ENCODE measurements at regions not wholly inside any gene's neighbourhood (a gene's known extent, or its start where the extent isn't known, plus 50 kb on each side); places are given as distances from the start of the nearest gene placed in this dataset.
"Not testable (repeated sequence)": the region's sequence is repeated elsewhere in the genome, so short reads cannot be mapped to it uniquely, and the experiment has no call there.

DNA sequence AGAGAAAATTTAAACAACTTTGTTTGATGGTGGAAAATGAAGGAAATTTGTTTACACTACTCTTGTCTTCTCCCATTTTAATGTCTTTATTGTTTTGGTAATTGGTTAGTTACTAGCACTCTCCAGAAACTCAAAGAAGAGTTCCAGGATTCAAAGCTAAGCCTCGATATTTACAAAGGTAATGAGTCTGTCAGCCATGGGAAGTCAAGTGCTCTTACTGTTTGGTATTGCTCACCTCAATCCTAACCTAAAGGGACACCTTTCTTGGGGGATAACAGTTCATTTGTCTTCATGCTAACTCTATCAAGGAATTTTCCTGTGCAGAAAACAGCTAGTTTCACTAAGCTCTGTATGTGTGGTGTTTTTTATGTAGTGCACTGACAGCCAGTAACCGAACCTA is 222.9 kb upstream of the LMO3 start:
- Mint-ChIP-seq H3K36me3 (ENCODE audit: low read depth) (no peaks in the 10 kb centered on the region), H3K4me3 (no peak overlapping the region), H3K27ac (no peak overlapping the region), H3K4me1 (ENCODE audit: low read depth) (no peaks in the 10 kb centered on the region), H3K27me3 (ENCODE audit: low read depth) (no peaks in the 10 kb centered on the region), H3K9me3 (peaks cover 3% of the 10 kb centered on the region)
- intact Hi-C loops (cut with micrococcal nuclease): no loop called here
- DNase-seq: no peak
- CTCF ChIA-PET: no interaction called here

DNA sequence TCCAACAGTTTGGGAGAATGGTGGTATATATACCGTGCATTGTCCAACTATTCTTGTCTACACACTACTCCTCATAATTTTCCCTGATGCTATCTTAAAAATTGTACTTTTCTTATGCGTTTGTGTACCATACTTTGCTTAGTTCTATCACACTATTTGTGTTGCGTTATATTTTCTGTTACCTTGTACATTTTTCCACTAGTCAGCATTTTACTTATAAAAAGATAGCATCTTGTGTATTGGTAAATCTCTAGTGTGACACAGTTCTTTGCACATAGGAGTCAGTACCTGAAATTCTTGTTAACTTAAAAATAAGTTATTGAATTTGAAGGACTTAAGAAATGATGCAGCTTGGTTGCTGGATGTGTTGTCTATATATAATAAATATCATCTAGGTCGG is 201.8 kb upstream of the LMO3 start:
- intact Hi-C loops (cut with micrococcal nuclease): no loop called here
- CTCF ChIA-PET: no interaction called here
- no peak overlapping the region for H3K4me3 Mint-ChIP-seq
- no peaks in the 10 kb centered on the region for H3K36me3 Mint-ChIP-seq (ENCODE audit: low read depth)
- DNase-seq: no peak
- H3K9me3 Mint-ChIP-seq: peaks cover 11% of the 10 kb centered on the region
- H3K27ac Mint-ChIP-seq: no peak overlapping the region
- H3K27me3 Mint-ChIP-seq (ENCODE audit: low read depth): no peaks in the 10 kb centered on the region
- no peaks in the 10 kb centered on the region for H3K4me1 Mint-ChIP-seq (ENCODE audit: low read depth)

DNA sequence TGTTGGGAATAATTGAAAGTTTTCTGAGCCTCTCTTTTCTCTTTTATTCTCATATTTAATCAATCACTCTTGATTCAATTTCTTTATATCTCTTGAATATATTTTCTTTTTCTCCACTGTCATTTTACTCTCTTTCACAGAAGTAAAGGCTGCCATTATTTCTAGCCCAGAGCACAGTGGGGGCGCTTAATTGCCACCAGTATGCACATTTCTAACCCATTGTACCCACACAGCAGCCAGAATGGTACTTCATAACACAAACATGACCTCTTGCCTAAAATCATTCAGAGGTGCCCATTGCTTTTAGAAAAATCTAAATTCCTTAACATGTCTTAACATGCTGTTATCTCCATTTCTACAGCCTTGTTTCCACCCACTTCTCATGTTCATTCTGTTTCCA is 190.2 kb upstream of the LMO3 start:
- intact Hi-C loops (cut with micrococcal nuclease): no loop called here
- Mint-ChIP-seq H3K27ac (no peak overlapping the region), H3K36me3 (ENCODE audit: low read depth) (no peaks in the 10 kb centered on the region), H3K4me3 (no peak overlapping the region), H3K9me3 (peaks cover 3% of the 10 kb centered on the region), H3K4me1 (ENCODE audit: low read depth) (no peaks in the 10 kb centered on the region), H3K27me3 (ENCODE audit: low read depth) (no peaks in the 10 kb centered on the region)
- DNase-seq: no peak
- CTCF ChIA-PET: no interaction called here

DNA sequence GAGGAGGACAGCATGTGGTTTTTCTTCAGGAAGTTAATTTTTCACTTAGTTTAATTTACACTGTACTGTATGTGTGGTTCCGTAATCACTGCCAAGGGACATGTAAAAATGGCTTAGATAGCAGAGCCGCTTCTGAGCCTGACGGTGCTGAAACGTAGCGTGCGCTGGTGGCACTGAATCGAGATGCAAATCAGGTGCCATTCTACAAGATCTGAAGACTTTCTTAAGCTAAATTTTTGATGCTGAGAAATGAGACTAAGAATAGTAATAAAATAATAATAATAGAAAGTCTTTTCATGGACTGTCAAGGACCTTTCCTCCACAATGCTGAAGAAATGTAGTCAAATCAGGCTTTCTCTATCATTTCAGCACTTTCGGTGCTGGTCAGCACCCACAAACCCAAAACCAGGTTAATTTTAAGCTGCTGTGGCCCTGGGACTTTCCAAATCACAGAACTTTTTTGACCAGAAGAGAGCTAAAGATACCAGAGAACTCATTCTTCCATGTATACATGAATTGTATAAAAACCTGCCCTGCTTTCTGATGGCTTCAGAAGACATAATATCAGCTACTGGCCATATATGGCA is 183.3 kb upstream of the LMO3 start:
- CTCF ChIA-PET: no interaction called here
- DNase-seq: no peak
- H3K4me1 Mint-ChIP-seq (ENCODE audit: low read depth): no peaks in the 10 kb centered on the region
- H3K36me3 Mint-ChIP-seq (ENCODE audit: low read depth): no peaks in the 10 kb centered on the region
- H3K4me3 Mint-ChIP-seq: no peak overlapping the region
- H3K9me3 Mint-ChIP-seq: no peaks in the 10 kb centered on the region
- no peak overlapping the region for H3K27ac Mint-ChIP-seq
- intact Hi-C loops (cut with micrococcal nuclease): no loop called here
- no peaks in the 10 kb centered on the region for H3K27me3 Mint-ChIP-seq (ENCODE audit: low read depth)

DNA sequence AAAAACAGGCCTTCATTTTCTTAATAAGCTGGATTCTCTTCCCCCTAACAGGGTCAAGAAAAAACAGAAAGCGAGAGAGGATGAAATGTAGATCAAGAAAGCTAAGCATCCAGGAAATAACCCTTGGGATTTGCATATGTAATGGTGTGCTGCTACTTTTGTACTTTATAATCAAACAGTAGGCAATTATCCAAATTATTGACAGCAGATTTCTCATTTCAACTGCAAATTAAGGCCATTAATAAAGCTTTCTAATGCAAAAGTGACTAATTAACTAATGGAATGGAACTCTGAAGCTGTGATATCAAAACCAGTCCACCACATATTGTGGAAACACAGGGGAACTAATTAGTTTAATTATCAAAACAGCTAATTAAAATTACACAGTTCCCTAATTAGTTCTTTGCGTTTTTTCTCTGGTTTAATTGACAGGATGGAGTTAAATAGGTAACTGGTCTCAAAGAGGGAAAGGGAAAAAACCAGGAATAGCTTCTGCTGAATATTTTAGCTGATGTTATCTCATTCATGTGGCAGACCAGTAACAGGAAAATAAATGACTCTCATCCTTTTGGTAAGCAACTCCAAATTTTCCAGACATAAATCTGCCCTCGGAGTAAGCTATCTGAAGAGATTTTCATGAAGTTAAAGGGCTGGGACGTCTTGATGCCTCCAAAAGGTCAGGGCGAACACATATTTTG is 182.7 kb upstream of the LMO3 start:
- H3K4me1 Mint-ChIP-seq (ENCODE audit: low read depth): no peaks in the 10 kb centered on the region
- H3K36me3 Mint-ChIP-seq (ENCODE audit: low read depth): no peaks in the 10 kb centered on the region
- CTCF ChIA-PET: no interaction called here
- intact Hi-C loops (cut with micrococcal nuclease): no loop called here
- H3K27me3 Mint-ChIP-seq (ENCODE audit: low read depth): no peaks in the 10 kb centered on the region
- no peak for DNase-seq
- H3K9me3 Mint-ChIP-seq: no peaks in the 10 kb centered on the region
- no peak overlapping the region for H3K27ac Mint-ChIP-seq
- H3K4me3 Mint-ChIP-seq: no peak overlapping the region

DNA sequence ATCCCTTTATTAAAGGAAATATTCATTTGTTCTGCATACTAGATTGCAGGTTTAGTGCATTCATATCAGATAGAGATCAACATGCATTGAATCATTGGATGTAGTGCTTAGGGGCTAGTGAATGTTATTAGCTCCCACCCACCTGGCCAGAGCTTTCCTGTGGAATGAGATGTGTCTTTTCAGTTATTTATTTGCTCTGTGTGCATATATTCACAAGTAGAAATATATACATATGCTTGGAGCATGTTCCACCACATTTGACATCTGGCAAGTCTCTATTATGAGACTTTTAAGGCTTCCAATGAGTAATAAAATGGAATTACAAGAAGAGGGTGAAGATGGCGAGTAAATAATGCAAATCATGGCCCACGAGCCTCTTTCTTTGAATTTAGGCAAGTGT is 180.0 kb upstream of the LMO3 start:
- CTCF ChIA-PET: no interaction called here
- intact Hi-C loops (cut with micrococcal nuclease): no loop called here
- H3K36me3 Mint-ChIP-seq (ENCODE audit: low read depth): no peaks in the 10 kb centered on the region
- no peak overlapping the region for H3K4me3 Mint-ChIP-seq
- peaks cover 2% of the 10 kb centered on the region for H3K9me3 Mint-ChIP-seq
- H3K4me1 Mint-ChIP-seq (ENCODE audit: low read depth): no peaks in the 10 kb centered on the region
- no peaks in the 10 kb centered on the region for H3K27me3 Mint-ChIP-seq (ENCODE audit: low read depth)
- no peak overlapping the region for H3K27ac Mint-ChIP-seq
- no peak for DNase-seq

DNA sequence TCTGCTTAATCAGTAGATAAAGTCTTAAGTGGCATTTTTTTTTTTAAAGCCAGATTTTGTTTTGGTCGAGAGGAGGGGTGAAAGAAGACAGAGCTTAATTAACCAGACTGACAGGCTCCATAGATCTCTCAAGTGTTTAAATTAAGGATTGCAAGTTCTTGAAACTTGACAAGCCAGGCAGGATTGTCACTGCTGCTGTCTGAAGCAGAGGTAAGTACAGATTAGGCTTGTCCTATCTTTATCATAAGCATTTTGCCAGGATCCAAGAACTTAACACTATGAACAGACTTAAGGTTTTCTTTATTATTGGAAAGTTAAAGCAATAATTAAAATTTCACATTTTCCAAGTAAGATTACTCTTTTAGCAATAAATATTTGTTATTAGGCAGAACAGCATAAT is 179.6 kb upstream of the LMO3 start:
- H3K27me3 Mint-ChIP-seq (ENCODE audit: low read depth): no peaks in the 10 kb centered on the region
- CTCF ChIA-PET: no interaction called here
- no peak overlapping the region for H3K4me3 Mint-ChIP-seq
- peaks cover 2% of the 10 kb centered on the region for H3K9me3 Mint-ChIP-seq
- no peak overlapping the region for H3K27ac Mint-ChIP-seq
- H3K36me3 Mint-ChIP-seq (ENCODE audit: low read depth): no peaks in the 10 kb centered on the region
- no peak for DNase-seq
- H3K4me1 Mint-ChIP-seq (ENCODE audit: low read depth): no peaks in the 10 kb centered on the region
- intact Hi-C loops (cut with micrococcal nuclease): no loop called here

DNA sequence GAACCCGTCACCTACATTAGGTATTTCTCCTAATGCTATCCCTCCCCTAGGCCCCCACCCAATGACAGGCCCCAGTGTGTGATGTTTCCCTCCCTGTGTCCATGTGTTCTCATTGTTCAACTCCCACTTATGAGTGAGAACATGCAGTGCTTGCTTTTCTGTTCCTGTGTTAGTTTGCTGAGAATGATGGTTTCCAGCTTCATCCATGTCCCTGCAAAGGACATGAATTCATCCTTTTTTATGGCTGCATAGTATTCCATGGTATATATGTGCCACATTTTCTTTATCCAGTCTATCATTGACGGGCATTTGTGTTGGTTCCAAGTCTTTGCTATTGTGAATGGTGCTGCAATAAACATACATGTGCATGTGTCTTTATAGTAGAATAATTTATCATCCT is 163.2 kb upstream of the LMO3 start:
- H3K27me3 Mint-ChIP-seq (ENCODE audit: low read depth); H3K27ac Mint-ChIP-seq; DNase-seq; H3K4me3 Mint-ChIP-seq; H3K36me3 Mint-ChIP-seq (ENCODE audit: low read depth); H3K4me1 Mint-ChIP-seq (ENCODE audit: low read depth); CTCF ChIA-PET; intact Hi-C loops (cut with micrococcal nuclease): not testable (repeated sequence)
- peaks cover 38% of the 10 kb centered on the region for H3K9me3 Mint-ChIP-seq

DNA sequence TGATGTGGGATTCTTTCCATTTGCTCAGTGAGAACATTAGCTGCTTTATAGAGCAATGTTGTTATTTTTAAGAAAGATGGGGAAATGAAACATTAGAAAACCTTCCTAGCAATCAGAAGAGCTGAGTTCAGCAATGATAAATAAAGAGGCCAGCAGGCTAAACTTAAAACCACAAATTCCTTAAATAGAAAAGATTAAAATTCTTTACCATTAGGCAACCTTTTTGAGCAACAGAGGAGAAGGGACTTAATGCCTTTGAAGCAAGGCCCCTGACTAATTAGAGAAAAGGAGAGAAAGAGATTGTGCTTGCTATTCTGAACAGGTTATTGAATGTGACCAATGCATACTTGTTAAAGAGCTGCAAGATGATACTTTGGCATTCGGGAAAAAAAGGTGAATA is 160.8 kb upstream of the LMO3 start:
- no peaks in the 10 kb centered on the region for H3K36me3 Mint-ChIP-seq (ENCODE audit: low read depth)
- no peaks in the 10 kb centered on the region for H3K4me1 Mint-ChIP-seq (ENCODE audit: low read depth)
- no peak overlapping the region for H3K4me3 Mint-ChIP-seq
- H3K9me3 Mint-ChIP-seq: peaks cover 30% of the 10 kb centered on the region
- intact Hi-C loops (cut with micrococcal nuclease): no loop called here
- no peaks in the 10 kb centered on the region for H3K27me3 Mint-ChIP-seq (ENCODE audit: low read depth)
- H3K27ac Mint-ChIP-seq: no peak overlapping the region
- CTCF ChIA-PET: no interaction called here
- DNase-seq: no peak

DNA sequence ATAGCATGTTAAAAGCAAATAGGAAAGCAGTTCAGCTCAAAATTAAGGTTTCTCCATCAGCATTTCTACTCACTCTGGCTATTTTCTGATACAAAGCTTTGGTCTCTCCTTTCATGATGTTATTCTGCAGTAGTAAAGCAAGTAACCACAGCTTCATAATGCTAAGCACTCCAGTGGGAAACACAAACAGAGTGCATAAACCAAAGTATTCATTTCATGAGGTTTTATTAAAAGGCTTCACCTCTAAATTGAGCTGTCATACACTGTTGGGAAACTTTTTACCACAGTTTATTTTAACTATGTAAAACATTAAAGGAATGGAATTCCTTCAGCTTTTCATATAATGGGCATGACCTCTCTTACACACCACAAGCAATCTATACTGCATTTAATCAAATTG is 157.9 kb upstream of the LMO3 start:
- Mint-ChIP-seq H3K4me1 (ENCODE audit: low read depth) (no peaks in the 10 kb centered on the region), H3K36me3 (ENCODE audit: low read depth) (no peaks in the 10 kb centered on the region), H3K27me3 (ENCODE audit: low read depth) (no peaks in the 10 kb centered on the region), H3K9me3 (peaks cover 11% of the 10 kb centered on the region), H3K27ac (no peak overlapping the region), H3K4me3 (no peak overlapping the region)
- DNase-seq: no peak
- CTCF ChIA-PET: interaction anchor here (0.5 kb wide), 1 partner anchor 325 kb away, joined by 3 read pairs; no protein-coding TSS in a partner anchor
- intact Hi-C loops (cut with micrococcal nuclease): no loop called here

DNA sequence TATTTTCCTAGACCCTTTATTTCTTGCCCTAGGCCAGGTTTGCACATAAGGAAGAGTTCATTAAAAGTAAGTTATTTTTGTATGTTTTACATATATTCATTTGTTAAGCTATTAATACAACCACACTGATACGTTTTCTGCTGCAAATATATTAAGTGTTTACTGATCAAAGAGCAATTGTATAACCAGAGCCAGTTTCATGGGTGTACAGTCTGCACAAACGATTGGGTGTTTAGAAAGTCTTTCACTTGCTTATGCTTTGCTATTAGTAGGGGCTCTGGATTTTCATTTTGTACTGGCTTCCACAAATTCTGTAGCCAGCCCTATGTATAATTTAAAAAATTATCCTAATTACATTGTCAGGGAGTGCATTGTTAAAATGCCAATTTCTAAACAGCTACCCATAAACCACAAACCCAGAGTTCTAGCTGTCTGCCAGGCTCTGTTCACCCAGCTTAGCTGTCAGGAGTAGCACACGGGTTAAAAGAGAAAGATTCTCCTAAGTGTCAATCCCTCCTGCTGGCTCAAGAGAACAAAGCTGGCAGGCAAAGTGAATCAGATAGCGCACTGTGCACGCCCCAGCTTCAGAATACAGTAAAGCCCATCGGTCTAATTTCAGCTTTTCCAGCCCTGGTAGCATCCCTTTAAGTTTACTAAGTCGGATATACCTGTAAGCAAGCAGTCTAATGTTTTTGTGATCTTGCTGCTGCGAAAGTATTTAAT is 151.0 kb upstream of the LMO3 start:
- Mint-ChIP-seq H3K9me3 (peaks cover 2% of the 10 kb centered on the region), H3K27me3 (ENCODE audit: low read depth) (no peaks in the 10 kb centered on the region), H3K27ac (no peak overlapping the region), H3K4me1 (ENCODE audit: low read depth) (no peaks in the 10 kb centered on the region), H3K4me3 (no peak overlapping the region), H3K36me3 (ENCODE audit: low read depth) (no peaks in the 10 kb centered on the region)
- intact Hi-C loops (cut with micrococcal nuclease): no loop called here
- CTCF ChIA-PET: interaction anchor here (0.9 kb wide), 1 partner anchor 633 kb away, joined by 4 read pairs; no protein-coding TSS in a partner anchor
- DNase-seq: no peak

DNA sequence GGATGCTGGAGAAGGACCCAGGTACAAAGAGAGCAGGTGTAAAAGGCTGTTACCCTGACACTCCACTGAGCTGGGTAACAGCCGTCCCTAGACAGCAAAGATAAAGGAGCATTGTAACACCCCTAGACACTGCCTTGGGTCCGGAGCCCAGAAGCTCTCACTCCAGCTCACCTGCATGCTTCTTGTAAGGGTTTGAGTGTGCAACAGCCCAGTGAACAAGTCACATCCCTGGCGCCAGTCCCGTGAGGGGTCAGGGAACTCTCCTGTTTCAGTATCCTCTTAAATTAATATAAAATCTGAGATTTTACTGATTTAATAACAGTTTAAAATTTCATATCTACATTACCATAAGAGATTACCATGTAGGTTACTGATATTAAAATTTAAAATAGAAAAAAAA is 124.8 kb upstream of the LMO3 start:
- no peaks in the 10 kb centered on the region for H3K27me3 Mint-ChIP-seq (ENCODE audit: low read depth)
- no peak overlapping the region for H3K4me3 Mint-ChIP-seq
- no peaks in the 10 kb centered on the region for H3K36me3 Mint-ChIP-seq (ENCODE audit: low read depth)
- DNase-seq: no peak
- H3K4me1 Mint-ChIP-seq (ENCODE audit: low read depth): no peaks in the 10 kb centered on the region
- H3K27ac Mint-ChIP-seq: no peak overlapping the region
- intact Hi-C loops (cut with micrococcal nuclease): no loop called here
- H3K9me3 Mint-ChIP-seq: peaks cover 2% of the 10 kb centered on the region
- CTCF ChIA-PET: no interaction called here

DNA sequence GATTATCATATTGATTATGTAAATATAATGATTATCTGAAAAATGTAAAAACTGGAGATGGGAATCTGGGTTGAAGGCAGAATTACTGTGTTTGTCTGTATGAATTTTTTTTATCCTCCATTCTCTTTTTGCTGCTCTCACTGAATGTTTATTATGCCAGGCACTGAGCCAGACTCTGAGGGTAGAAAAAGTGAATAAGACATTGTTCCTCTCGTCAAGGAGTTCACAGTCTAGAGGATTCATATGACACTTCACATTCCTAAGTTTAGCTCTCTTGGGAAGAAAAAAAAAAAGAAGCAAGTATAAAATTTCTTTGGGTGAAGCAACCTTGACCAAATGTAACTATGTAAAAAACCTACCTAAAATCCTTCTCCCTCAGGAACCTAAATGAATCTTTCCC is 120.9 kb upstream of the LMO3 start:
- H3K27me3 Mint-ChIP-seq (ENCODE audit: low read depth): no peaks in the 10 kb centered on the region

More for the DNA sequence above, 120.9 kb upstream of the LMO3 start:
- Mint-ChIP-seq H3K36me3 (ENCODE audit: low read depth) (no peaks in the 10 kb centered on the region), H3K4me3 (no peak overlapping the region), H3K9me3 (peaks cover 2% of the 10 kb centered on the region), H3K4me1 (ENCODE audit: low read depth) (no peaks in the 10 kb centered on the region), H3K27ac (no peak overlapping the region)
- no peak for DNase-seq
- CTCF ChIA-PET: no interaction called here
- intact Hi-C loops (cut with micrococcal nuclease): no loop called here
